ENCODE measurements at regions not wholly inside any gene's neighbourhood (a gene's known extent, or its start where the extent isn't known, plus 50 kb on each side); places are given as distances from the start of the nearest gene placed in this dataset.

DNA sequence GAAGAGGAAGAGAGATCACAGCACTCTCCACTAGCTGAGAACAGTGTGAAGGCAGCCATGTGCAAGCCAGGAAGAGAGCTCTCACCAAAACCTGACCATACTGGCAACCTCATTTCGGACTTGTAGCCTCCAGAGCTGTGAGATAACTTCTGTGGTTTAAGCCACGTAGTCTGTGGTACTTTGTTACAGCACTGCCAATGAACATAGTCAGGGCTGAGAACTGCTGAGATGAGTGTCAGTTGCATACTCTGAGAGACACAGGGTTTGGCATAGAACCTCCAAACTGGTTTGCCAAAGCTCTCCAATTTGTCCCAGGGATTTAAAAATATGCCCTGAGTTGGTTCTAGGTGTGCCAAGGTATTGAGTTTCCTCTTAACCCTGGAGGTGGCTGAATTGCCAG is 218.6 kb downstream of the ATP23 start:
- BruUV-seq (replicated peaks): no TSS peak
- H3K9me3 ChIP-seq (ENCODE audit: control insufficient read depth, insufficient read depth, low read depth, low read length): no peaks in the 10 kb centered on the region
- no peak overlapping the region for H3K4me3 ChIP-seq (ENCODE audit: low read depth in 2 of 2, low read length in 2 of 2)
- H3K4me1 ChIP-seq (ENCODE audit: control insufficient read depth, insufficient read depth, low read length): no peaks in the 10 kb centered on the region
- CTCF ChIA-PET: no interaction called here
- intact Hi-C loops (cut with micrococcal nuclease; ENCODE audit: unreplicated experiment) (no loop called here), in situ Hi-C loops (cut with HindIII; ENCODE audit: low pct_unique_long_range_greater_than_20kb, low sequenced_read_pairs) (no loop called here)
- no peak overlapping the region for H3K27ac ChIP-seq (ENCODE audit: low read length)
- POLR2A ChIA-PET: interaction anchor here (0.6 kb wide), 1 partner anchor 10 kb away, joined by 3 read pairs; no protein-coding TSS in a partner anchor
- no peaks in the 10 kb centered on the region for H3K36me3 ChIP-seq (ENCODE audit: control insufficient read depth, insufficient read depth, low read length)
- ATAC-seq (no peak), DNase-seq (ENCODE audit: low read depth, low spot score) (no peak)
- TF ChIP-seq POLR2AphosphoS5 (IDR thresholded peaks at IDR 0.05; ENCODE audit: low read depth, low read length) (no peak), SIN3A (IDR thresholded peaks at IDR 0.05; ENCODE audit: borderline replicate concordance, insufficient read depth, low read depth, low read length) (no peak), TCF7L2 (IDR thresholded peaks at IDR 0.05; ENCODE audit: low read depth, low read length) (no peak)
- TF ChIP-seq, protein P1, sequence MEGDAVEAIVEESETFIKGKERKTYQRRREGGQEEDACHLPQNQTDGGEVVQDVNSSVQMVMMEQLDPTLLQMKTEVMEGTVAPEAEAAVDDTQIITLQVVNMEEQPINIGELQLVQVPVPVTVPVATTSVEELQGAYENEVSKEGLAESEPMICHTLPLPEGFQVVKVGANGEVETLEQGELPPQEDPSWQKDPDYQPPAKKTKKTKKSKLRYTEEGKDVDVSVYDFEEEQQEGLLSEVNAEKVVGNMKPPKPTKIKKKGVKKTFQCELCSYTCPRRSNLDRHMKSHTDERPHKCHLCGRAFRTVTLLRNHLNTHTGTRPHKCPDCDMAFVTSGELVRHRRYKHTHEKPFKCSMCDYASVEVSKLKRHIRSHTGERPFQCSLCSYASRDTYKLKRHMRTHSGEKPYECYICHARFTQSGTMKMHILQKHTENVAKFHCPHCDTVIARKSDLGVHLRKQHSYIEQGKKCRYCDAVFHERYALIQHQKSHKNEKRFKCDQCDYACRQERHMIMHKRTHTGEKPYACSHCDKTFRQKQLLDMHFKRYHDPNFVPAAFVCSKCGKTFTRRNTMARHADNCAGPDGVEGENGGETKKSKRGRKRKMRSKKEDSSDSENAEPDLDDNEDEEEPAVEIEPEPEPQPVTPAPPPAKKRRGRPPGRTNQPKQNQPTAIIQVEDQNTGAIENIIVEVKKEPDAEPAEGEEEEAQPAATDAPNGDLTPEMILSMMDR (IDR thresholded peaks at IDR 0.05): no peak
- TF ChIP-seq, protein P2, sequence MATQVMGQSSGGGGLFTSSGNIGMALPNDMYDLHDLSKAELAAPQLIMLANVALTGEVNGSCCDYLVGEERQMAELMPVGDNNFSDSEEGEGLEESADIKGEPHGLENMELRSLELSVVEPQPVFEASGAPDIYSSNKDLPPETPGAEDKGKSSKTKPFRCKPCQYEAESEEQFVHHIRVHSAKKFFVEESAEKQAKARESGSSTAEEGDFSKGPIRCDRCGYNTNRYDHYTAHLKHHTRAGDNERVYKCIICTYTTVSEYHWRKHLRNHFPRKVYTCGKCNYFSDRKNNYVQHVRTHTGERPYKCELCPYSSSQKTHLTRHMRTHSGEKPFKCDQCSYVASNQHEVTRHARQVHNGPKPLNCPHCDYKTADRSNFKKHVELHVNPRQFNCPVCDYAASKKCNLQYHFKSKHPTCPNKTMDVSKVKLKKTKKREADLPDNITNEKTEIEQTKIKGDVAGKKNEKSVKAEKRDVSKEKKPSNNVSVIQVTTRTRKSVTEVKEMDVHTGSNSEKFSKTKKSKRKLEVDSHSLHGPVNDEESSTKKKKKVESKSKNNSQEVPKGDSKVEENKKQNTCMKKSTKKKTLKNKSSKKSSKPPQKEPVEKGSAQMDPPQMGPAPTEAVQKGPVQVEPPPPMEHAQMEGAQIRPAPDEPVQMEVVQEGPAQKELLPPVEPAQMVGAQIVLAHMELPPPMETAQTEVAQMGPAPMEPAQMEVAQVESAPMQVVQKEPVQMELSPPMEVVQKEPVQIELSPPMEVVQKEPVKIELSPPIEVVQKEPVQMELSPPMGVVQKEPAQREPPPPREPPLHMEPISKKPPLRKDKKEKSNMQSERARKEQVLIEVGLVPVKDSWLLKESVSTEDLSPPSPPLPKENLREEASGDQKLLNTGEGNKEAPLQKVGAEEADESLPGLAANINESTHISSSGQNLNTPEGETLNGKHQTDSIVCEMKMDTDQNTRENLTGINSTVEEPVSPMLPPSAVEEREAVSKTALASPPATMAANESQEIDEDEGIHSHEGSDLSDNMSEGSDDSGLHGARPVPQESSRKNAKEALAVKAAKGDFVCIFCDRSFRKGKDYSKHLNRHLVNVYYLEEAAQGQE (IDR thresholded peaks at IDR 0.05; ENCODE audit: insufficient read depth in 1 of 2, low read depth in 2 of 2, low read length in 1 of 2): no peak
- H3K27me3 ChIP-seq (ENCODE audit: control insufficient read depth, insufficient read depth, low read length): no peaks in the 10 kb centered on the region; the same call in 1 of the 2 replicates

DNA sequence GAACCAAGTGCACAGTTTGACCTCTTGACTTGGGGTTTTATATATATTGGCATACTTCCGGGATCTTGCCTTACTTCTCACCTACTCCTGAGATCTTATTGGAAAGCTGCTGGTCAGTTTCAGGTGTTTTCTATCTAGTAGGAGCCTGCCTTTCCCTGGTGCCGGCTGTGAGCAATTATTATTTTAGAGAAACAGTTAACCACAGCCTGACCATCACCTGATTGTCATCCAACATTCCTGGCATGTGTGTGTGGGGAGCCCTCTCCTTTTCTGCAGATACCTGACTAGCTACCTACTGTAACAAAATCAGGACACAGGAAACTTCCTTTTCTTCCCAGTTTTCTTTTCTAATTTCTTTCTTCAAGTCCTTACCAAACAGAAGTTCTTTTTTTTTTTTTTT is 220.4 kb downstream of the ATP23 start:
- Histone ChIP-seq H3K4me1 (ENCODE audit: control insufficient read depth, insufficient read depth, low read length) (no peaks in the 10 kb centered on the region), H3K27me3 (ENCODE audit: control insufficient read depth, insufficient read depth, low read length) (no peaks in the 10 kb centered on the region), H3K9me3 (ENCODE audit: control insufficient read depth, insufficient read depth, low read depth, low read length) (no peaks in the 10 kb centered on the region), H3K27ac (ENCODE audit: low read length) (no peak overlapping the region), H3K4me3 (ENCODE audit: low read depth in 2 of 2, low read length in 2 of 2) (no peak overlapping the region), H3K36me3 (ENCODE audit: control insufficient read depth, insufficient read depth, low read length) (no peaks in the 10 kb centered on the region)
- no peak for TF ChIP-seq TCF7L2 (IDR thresholded peaks at IDR 0.05; ENCODE audit: low read depth, low read length)
- TF ChIP-seq POLR2AphosphoS5 (IDR thresholded peaks at IDR 0.05; ENCODE audit: low read depth, low read length): no peak
- TF ChIP-seq, protein P1 (IDR thresholded peaks at IDR 0.05): no peak
- TF ChIP-seq, protein P2 (IDR thresholded peaks at IDR 0.05; ENCODE audit: insufficient read depth in 1 of 2, low read depth in 2 of 2, low read length in 1 of 2): no peak
- TF ChIP-seq SIN3A (IDR thresholded peaks at IDR 0.05; ENCODE audit: borderline replicate concordance, insufficient read depth, low read depth, low read length): no peak
- ATAC-seq (no peak), DNase-seq (ENCODE audit: low read depth, low spot score) (no peak)
- ChIA-PET CTCF (interaction anchor here (0.6 kb wide), 1 partner anchor 18 kb away, joined by 3 read pairs; no protein-coding TSS in a partner anchor), POLR2A (no interaction called here)
- in situ Hi-C loops (cut with HindIII; ENCODE audit: low pct_unique_long_range_greater_than_20kb, low sequenced_read_pairs) (no loop called here), intact Hi-C loops (cut with micrococcal nuclease; ENCODE audit: unreplicated experiment) (no loop called here)
- no TSS peak for BruUV-seq (replicated peaks)

Measured in Panc1 (cell line).